Stomach (tissue), 8 donors: ENCODE measurements at regions not wholly inside any gene's neighbourhood (a gene's known extent, or its start where the extent isn't known, plus 50 kb on each side); places are given as distances from the start of the nearest gene placed in this dataset.

ENCODE experiments used
- DNase-seq, 2 donors: peaks; one replicate each; pipeline versions ENCODE4 v3.0.0 to v3.0.0-alpha.2; 2013 to 2019
- H3K27ac ChIP-seq, 5 donors: fragments of 200-600 bp in 4 of 5; sonication (generic) in 4 of 5; one replicate each; pipeline ENCODE4 v1.5.1; 2013 to 2019; ENCODE audit warnings: mild to moderate bottlenecking in 1 of 5, moderate library complexity in 1 of 5
- H3K27me3 ChIP-seq, 3 donors: fragments of 200-600 bp; sonication (generic); one replicate each; pipeline ENCODE4 v1.5.1; 2017 to 2019; ENCODE audit warnings: mixed run types in 1 of 3
- H3K36me3 ChIP-seq, 4 donors: fragments of 200-600 bp; sonication (generic); 1 replicate in 3 of 4; 2 replicates in 1 of 4; pipeline ENCODE4 v1.5.1; 2016 to 2019
- H3K4me1 ChIP-seq, 4 donors: fragments of 200-600 bp; sonication (generic); one replicate each; pipeline ENCODE4 v1.5.1; 2016 to 2019
- H3K4me3 ChIP-seq, 4 donors: fragments of 200-600 bp; sonication (generic) in 3 of 4; one replicate each; pipeline ENCODE4 v1.5.1; 2016 to 2019; ENCODE audit warnings: mild to moderate bottlenecking in 1 of 4
- H3K9me3 ChIP-seq, 4 donors: fragments of 200-600 bp; sonication (generic); one replicate each; pipeline ENCODE4 v1.5.1; 2016 to 2019
- EP300 ChIP-seq: sonication (generic); formaldehyde crosslinking; IDR thresholded peaks from one replicate; pipeline ENCODE4 v1.6.1; 2017; ENCODE audit warnings: antibody characterized with exemption
- POLR2A ChIP-seq, 4 donors: fragments of 450-650 bp; IDR thresholded peaks; one replicate each; pipeline ENCODE4 v1.6.1; 2016; ENCODE audit warnings: antibody characterized with exemption in 4 of 4, control low read depth in 2 of 4, mild to moderate bottlenecking in 1 of 4, moderate library complexity in 1 of 4
- POLR2AphosphoS5 ChIP-seq, 3 donors: sonication (generic); formaldehyde crosslinking; IDR thresholded peaks; one replicate each; pipeline ENCODE4 v1.6.1; 2016; ENCODE audit warnings: antibody characterized with exemption in 3 of 3
- WGBS, 5 donors: extraction: QIAGEN DNeasy Blood & Tissue Kit in 3 of 5; methylation state at CpG; one replicate each; pipeline versions ENCODE4 v1.1.5 to v1.1.7; 2013 to 2018; 5-methylcytosine and 5-hydroxymethylcytosine counted together
- intact Hi-C: fragments of 100-400 bp; cut with DNase I; formaldehyde crosslinking; loops from one replicate; pipeline ENCODE4 v1.15.1; 2023; ENCODE audit warnings: low total_unique reads
- TF ChIP-seq, protein P1 (sequence below), 7 experiments: fragments of 450-650 bp in 4 of 7; fragments of 200-600 bp in 3 of 7; sonication (generic) in 3 of 7; IDR thresholded peaks; one replicate each; pipeline ENCODE4 v1.5.1; 2016 to 2019; ENCODE audit warnings: antibody characterized with exemption in 7 of 7, control low read depth in 2 of 7, mild to moderate bottlenecking in 1 of 7
- donor health status: healthy with polysubstance abuse.
- donor health status: Bipolar disorder and iron deficiency.
- donor health status: healthy.

DNA sequence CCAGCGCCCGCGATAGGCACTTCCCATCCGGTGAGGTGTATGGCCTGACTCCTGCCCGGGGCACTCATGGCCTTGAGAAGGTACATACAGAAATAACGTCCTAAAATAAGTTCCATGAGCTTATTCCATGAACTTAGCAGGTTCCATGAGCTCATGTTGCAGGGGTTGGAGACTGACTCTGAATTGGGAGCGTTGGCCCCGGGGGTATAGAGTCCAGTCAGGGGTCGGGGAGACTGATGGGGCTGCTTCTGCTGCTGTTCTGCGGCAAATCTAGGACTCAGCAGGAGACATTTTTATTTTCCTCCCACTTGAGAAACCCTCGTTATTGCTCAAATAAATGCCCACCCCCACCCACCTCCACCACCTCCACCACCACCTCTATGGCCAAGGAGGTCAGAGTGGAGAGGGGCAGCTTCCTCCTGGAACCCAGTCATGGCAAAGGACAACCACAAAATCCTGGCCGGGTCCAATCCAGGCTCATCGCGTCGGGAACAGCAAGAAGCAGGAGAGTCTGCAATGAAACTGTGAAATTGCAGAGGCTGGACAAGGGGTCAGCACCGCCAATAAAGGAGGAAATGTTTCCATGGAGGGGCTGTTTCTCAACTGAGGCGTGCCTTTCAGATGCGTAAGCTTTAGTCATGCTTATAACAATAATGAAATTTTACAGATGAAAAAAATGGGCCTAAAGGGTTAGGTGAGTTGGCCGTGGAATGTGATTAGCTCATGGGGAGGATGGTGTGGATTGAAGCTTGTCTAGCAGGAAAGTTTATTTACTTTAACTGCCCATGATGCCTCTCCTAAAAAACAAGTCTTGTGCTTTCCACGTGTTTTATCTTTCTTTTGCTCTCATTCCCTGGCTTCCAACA, 136.6 kb upstream of the ALKAL2 start:
- Histone ChIP-seq H3K9me3 (no peaks in the 10 kb centered on the region), H3K27ac (no peak overlapping the region), H3K4me3 (no peak overlapping the region), H3K27me3 (peaks cover 0 to 3% (median 0%) of the 10 kb centered on the region in 3 donors), H3K4me1 (no peaks in the 10 kb centered on the region), H3K36me3 (no peaks in the 10 kb centered on the region)
- intact Hi-C loops = no loop called here
- 82 to 87% (median 87%) methylated on average over 20 of the region's 20 CpGs for WGBS, 5 donors
- TF ChIP-seq, protein P1, sequence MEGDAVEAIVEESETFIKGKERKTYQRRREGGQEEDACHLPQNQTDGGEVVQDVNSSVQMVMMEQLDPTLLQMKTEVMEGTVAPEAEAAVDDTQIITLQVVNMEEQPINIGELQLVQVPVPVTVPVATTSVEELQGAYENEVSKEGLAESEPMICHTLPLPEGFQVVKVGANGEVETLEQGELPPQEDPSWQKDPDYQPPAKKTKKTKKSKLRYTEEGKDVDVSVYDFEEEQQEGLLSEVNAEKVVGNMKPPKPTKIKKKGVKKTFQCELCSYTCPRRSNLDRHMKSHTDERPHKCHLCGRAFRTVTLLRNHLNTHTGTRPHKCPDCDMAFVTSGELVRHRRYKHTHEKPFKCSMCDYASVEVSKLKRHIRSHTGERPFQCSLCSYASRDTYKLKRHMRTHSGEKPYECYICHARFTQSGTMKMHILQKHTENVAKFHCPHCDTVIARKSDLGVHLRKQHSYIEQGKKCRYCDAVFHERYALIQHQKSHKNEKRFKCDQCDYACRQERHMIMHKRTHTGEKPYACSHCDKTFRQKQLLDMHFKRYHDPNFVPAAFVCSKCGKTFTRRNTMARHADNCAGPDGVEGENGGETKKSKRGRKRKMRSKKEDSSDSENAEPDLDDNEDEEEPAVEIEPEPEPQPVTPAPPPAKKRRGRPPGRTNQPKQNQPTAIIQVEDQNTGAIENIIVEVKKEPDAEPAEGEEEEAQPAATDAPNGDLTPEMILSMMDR (IDR thresholded peaks at IDR 0.05) = no peak
- TF ChIP-seq POLR2A (IDR thresholded peaks at IDR 0.05) = no peak
- no peak for TF ChIP-seq POLR2AphosphoS5 (IDR thresholded peaks at IDR 0.05)
- no peak for TF ChIP-seq EP300
- no peak for DNase-seq

DNA sequence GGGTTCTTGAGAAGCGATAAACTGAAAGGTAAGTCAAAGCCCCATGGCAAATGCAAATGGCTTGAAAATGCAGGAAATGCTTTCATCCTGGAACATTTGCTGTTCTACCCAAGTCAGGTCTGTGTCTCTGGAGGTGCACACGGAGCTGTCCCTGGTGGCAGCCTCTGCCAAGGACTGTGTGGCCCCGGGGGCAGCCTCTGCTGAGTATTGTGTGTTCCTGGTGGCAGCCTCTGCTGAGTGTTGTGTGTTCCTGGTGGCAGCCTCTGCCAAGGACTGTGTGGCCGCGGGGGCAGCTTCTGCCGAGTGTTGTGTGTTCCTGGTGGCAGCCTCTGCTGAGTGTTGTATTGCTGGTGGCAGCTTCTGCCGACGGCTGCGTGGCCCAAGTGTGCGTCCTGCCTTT, 135.6 kb upstream of the ALKAL2 start:
- no peaks in the 10 kb centered on the region for H3K36me3 ChIP-seq
- DNase-seq = no peak
- intact Hi-C loops = no loop called here
- H3K27me3 ChIP-seq = peaks cover 0 to 3% (median 0%) of the 10 kb centered on the region in 3 donors
- H3K4me1 ChIP-seq = no peaks in the 10 kb centered on the region
- no peak overlapping the region for H3K27ac ChIP-seq
- H3K4me3 ChIP-seq = no peak overlapping the region
- no peaks in the 10 kb centered on the region for H3K9me3 ChIP-seq
- WGBS, 5 donors = 56 to 72% (median 68%) methylated on average over 10 of the region's 10 CpGs
- TF ChIP-seq POLR2A (IDR thresholded peaks at IDR 0.05) (no peak), POLR2AphosphoS5 (IDR thresholded peaks at IDR 0.05) (no peak), EP300 (no peak)
- TF ChIP-seq, protein P1 (IDR thresholded peaks at IDR 0.05) = no peak

DNA sequence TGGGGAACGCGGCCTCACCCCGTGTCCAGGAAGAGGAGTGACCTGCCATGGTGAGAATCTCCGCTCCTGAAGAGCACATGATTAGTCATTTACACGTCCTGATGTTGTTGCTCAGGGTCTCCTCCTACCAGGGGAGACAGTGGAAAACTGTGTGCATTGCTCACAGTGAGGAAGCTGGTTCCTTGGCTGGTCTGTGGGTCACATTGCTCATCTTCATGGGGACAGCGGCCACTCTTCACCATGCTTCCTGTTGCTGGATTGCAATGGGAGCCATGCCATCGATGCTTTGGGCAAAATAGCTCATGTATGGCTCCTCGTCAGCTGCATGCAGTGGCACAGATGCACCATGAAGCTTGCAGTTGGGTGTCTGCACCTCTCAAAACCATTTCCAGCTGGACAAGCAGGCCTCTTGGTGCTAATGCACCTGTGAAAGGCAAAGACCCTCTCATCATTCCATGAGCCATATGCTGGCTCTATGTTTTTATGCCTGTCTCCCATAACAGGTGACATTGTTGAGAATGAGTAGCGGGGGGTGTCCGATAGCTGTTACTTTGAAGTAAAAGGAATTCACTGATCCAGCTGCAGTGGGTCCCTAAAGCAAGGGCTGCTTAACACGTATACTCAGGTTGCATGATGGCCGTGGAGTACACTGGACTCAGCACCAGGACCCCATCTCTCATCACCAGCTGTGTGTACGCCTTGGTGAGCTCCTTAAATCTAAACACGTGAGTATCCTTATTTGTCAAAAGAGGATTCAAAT, 135.0 kb upstream of the ALKAL2 start:
- Histone ChIP-seq H3K4me1 (no peaks in the 10 kb centered on the region), H3K27ac (no peak overlapping the region), H3K27me3 (peaks cover 0 to 3% (median 0%) of the 10 kb centered on the region in 3 donors), H3K9me3 (no peaks in the 10 kb centered on the region), H3K36me3 (no peaks in the 10 kb centered on the region), H3K4me3 (no peak overlapping the region)
- WGBS, 5 donors = 76 to 86% (median 84%) methylated on average over 10 to 14 of the region's 14 CpGs
- TF ChIP-seq, protein P1 (IDR thresholded peaks at IDR 0.05) = no peak
- TF ChIP-seq EP300 (no peak), POLR2AphosphoS5 (IDR thresholded peaks at IDR 0.05) (no peak), POLR2A (IDR thresholded peaks at IDR 0.05) (no peak)
- intact Hi-C loops = no loop called here
- no peak for DNase-seq

DNA sequence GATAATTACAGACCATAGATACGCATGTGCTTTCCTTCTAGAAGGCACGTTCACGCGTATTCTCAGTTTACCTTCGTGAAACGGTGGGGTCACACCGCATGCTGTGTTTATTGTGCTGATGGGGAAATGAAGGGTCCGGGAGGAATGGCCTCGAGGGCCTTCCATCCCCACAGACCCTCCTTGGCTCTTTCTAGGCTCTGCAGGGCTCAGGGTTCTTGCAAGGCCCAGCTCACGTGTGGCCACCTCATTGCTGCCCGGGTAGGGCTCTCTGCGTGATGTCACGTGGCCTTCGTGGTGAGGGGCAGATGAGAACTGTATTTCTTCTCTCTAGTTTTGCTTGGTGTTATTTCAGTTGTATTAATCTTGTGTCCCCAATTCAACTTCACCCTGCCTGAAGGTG, 133.5 kb upstream of the ALKAL2 start:
- H3K4me1 ChIP-seq = no peaks in the 10 kb centered on the region
- 91 to 95% (median 94%) methylated on average over 14 of the region's 14 CpGs for WGBS, 5 donors
- no peak overlapping the region for H3K27ac ChIP-seq
- TF ChIP-seq, protein P1 (IDR thresholded peaks at IDR 0.05) = no peak
- no peak for TF ChIP-seq EP300
- TF ChIP-seq POLR2A (IDR thresholded peaks at IDR 0.05) = no peak
- TF ChIP-seq POLR2AphosphoS5 (IDR thresholded peaks at IDR 0.05) = no peak
- no peaks in the 10 kb centered on the region for H3K9me3 ChIP-seq
- H3K36me3 ChIP-seq = no peaks in the 10 kb centered on the region
- H3K4me3 ChIP-seq = no peak overlapping the region
- peaks cover 0 to 5% (median 0%) of the 10 kb centered on the region in 3 donors for H3K27me3 ChIP-seq
- intact Hi-C loops = no loop called here
- DNase-seq = no peak
